IPS-NIHi7 (cell line): ENCODE measurements at regions not wholly inside any gene's neighbourhood (a gene's known extent, or its start where the extent isn't known, plus 50 kb on each side); places are given as distances from the start of the nearest gene placed in this dataset.
"Not testable (repeated sequence)": the region's sequence is repeated elsewhere in the genome, so short reads cannot be mapped to it uniquely, and the experiment has no call there.

Experiments
- DNase-seq: peaks from one replicate; pipeline ENCODE4 v3.0.0; 2012; ENCODE audit warnings: mixed read lengths; ENCODE audit errors: extremely low spot score

DNA sequence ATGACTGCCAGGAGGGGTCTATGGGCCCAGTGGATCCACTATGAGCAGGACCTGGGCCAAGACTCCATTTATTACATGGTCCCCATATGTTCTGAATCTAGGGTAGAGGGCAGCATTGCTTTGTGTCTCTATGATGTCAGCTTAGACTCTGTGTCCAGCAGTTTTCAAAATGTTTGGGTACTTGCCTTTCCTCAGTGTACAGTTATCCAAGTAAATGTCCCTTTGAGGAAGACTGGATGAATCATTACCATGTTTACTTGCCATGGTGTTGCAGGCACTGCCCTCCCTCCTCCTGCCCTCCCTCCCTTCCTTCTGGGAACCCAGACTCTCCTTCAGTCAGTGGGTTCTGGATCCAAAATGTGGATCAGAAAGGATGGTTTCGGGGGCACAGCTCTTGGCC is 108.6 kb downstream of the NRN1 start:
- no peak for DNase-seq

DNA sequence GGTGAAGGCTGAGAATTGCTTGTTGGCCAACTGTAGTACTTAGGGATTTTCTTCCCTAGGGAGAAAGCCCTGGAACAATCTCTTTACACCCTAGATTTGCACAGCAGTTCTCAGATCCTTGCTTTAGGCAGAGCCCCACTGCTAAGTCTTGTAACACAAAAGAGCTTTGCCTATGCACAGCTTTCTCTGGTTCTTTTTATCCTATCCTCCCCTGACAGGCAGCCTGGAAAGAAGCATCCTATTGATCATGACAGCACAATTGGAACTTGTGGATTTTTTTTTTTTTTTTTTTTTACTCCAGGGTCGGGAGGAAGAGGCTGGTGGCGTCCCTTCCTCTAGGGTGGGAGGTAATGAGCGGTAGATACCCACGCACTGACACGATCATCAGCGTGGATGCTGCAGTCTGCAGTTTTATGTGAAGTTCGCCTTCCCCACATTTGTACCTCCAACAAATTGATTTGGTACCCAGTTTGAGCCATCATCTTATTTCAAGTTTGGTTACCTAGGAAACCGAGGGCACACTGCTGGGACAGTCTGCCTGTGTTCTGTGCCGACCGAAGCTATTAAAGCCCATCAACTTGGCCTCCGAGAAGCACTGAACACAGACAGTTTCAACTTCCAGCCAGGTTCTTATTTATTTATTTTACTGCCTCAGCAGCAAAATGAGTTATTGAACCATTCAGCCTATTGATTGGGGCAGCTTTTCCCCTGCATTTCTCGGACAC is 110.1 kb downstream of the NRN1 start:
- DNase-seq = no peak

DNA sequence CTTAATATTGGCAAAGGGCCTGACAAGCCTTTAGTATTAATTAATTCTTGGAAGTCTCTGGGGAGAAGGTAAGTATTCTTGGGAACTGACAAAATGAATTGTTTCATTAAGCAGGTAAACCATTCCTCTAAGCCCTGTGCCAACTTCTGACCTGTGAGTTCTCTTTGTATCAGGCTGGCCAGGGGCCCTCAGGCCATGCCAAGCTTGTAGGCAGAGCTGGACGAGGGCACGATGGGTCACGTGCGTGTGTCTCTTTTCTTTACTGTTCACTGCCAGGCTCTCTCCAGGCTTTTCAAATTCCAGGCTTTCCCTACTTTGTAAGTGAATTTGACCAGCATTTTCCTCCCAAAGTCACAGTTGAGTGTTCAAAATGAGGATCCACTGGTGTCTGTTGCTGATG is 112.4 kb downstream of the NRN1 start:
- DNase-seq = no peak

DNA sequence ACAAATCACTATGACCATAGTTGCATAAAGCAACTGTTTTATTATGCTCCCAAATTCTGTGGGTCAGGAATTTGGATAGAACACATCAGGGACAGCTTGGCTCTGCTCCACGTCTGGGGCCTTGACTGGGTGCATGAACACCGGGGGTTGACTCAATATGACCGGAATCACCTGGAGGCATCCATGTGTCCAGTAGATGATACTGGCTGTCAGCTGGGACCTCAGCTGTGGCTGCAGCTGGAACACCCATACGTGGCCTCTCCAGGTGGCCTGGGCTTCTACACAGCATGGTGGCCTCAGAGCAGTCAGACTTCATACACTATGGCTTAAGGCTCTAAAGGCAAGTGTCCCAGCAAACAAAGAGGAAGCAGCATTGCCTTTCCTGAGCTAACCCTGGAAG is 113.4 kb downstream of the NRN1 start:
- no peak for DNase-seq

DNA sequence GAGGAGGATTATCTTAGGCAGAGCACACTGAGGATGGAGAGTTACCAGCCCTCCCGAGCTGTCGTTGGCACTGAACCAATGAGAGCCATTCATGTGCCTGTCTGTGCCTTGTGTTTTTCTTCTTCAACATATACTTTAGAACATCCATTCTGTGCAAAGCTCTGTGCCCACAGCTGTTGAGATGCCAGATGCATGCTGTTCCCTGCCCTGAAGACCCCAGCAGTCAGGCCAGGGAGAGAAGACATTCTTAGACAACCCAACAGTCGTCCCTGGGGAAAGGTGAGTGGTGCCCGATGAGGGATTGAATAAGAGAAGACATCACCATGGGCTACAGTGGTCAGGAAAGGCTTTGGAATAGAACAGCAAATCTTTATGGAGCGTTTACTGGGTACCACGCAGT is 114.1 kb downstream of the NRN1 start:
- DNase-seq = no peak

DNA sequence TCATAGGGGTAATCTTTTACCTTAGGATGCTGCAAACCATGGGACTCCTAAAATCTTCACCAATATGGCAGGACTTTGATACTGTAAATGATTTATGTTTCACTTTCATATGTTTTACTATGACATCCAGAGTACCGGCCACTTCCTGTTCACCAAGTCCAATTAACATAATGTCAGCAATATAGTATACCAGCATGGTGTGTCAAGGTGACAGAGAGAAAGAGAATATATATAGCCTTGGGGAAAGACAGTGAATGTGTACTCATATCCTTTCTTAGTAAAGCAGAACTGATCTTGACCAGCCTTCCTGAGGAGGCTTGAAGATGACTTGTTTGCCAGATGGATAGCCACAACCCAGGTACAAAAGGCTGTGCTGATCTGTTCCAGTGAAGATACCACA is 127.9 kb downstream of the NRN1 start:
- DNase-seq = no peak

DNA sequence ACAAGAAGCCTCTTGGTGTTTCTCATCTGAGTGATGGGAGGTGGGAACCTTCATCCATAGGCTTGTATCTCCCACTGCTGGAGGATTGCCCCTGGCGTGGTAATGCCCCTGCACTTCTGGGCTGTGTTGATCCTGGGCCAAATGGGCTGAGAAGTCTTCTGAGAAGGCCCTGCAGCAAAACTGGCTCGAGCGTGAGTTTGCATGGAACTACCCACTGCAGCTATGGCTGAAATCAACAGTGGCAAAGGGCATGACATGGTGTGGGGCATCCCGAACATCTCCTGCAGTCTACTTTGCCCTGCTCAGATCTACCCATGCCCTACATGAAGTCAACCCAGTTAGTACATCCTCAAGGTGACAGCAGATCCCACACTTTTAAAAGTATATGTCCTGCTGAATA is 130.6 kb downstream of the NRN1 start:
- no peak for DNase-seq

DNA sequence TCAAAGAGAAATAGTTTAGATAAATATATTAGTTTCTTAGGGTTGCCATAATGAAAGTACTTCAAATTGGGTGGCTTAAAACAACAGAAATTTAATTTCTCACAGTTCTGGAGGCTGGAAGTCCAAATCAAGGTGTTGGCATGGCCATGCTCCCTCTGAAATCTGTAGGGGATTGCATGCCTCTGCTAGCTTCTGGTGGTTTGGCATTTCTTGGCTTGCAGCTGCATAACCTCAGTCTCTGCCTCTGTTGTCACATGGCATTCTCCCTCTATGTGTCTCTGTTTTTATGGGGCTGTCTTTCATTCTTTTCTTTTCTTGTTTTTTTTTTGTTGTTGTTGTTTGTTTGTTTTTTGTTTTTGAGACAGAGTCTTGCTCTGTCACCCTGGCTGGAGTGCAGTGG is 132.7 kb downstream of the NRN1 start:
- DNase-seq = not testable (repeated sequence)

DNA sequence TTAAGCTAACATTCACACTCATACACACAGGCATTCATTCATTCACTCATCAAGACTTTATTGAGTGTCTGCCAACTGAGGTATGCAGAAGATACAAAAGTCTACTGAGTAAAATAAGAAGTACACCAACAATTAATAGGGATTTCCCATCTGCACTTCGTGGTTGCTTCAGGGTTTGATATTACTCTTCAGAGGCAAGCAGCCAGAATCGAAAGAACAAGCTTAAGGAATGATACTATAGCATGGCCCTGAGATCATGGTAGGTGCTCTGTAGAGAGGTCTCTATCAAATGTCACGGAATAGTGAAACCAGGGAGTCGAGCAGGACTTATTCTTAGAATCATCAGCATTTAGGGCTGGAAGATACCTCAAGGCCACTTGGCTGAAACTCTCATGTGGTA is 135.4 kb downstream of the NRN1 start:
- no peak for DNase-seq

DNA sequence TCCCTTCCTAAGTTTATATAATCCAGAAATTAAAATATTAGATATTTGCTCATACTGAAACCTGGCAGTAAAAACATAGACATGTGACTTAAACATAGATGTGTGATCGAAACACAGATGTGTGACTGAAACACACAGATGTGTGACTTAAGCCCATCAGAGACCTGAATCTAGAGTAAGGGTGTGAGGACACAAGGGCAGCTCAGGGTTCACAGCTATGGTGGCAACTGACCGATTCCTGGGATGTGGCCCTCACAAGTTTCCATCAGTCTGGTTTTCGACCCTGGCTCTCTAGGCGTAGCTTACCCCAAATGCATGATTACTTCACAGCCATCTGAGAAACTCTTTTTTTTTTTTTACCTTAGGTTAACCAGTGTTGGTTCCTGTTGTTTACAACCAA is 137.0 kb downstream of the NRN1 start:
- no peak for DNase-seq

DNA sequence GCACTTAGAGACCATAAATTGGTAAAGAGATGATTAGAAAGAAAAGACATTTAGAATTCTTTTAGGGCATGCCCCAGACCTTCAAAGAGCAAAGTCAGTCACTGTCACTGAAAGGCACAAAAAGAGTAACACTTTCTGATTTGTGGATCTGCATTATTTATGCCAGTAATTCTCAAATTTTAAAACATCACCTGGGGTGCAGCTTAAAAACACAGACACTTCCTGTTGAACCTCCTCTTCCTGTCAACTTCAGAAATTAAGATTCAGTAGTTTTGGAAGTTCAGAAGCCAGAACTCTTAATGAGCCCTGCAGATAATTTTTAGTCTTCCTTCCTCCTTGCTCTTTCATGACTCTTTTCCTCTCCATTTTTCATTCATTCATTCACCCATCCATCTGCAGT is 137.5 kb downstream of the NRN1 start:
- DNase-seq = no peak

DNA sequence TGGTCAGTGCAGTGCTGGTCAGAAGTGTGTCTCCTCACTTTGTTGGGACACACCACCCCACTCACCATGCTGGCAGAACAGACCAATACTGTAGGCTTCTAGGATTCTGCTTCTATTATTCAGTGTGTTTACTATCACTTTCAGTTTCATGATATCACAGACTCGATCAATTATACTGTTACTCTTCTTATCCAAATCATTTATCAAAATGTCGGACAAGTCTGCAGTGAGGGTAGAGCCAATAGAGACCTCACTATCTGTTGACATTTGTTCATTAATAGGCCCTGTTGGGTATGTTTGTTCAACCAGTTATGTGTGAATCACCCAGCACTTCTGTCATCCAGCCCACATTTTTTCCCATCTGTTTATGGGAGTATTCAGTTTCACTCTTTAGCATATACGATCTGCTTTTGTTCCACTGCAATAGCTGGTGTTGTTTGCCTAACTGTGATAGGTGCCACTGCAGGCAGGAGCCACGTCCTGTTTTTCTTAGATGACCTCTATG is 140.1 kb downstream of the NRN1 start:
- no peak for DNase-seq

DNA sequence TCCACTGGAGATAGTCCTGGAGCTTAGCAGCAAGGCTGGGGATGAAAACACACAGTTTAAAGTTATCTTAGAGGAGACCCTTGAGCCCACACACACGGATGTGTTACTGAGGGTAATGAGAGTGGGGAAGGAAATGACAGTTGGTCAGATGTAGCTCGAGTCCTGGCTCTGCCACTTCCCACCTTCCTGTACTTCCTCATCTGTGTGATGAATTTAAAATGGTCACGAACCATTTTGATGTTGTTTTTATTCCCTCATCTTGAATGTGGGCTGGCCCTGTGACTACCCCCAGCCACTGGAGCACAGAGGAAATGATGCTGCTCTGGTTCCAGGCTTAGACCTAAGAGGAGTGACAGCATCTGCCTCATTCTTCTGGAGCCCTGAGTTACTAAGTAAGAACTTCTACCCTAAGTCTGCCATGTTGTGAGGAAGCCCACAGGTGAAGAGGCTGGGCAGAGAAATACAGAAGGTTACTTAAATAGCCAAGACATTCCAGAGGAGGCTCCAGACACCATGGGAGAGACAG is 141.2 kb downstream of the NRN1 start:
- DNase-seq = no peak

DNA sequence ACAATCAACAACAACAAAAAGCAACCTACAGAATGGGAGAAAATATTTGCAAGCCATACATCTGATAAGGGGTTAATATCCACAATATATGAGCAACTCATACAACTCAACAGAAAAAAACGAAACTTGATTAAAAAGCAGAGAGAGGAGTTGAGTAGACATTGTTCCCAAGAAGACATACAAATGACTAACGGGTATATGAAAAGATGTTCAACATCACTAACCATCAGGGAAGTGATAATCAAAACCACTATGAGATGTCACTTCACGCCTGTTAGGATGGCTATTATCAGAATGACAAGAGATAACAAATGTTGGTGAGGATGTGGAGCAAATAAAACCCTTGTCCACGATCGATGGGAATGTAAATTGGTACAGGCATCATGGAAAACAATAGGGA is 145.9 kb downstream of the NRN1 start:
- no peak for DNase-seq

DNA sequence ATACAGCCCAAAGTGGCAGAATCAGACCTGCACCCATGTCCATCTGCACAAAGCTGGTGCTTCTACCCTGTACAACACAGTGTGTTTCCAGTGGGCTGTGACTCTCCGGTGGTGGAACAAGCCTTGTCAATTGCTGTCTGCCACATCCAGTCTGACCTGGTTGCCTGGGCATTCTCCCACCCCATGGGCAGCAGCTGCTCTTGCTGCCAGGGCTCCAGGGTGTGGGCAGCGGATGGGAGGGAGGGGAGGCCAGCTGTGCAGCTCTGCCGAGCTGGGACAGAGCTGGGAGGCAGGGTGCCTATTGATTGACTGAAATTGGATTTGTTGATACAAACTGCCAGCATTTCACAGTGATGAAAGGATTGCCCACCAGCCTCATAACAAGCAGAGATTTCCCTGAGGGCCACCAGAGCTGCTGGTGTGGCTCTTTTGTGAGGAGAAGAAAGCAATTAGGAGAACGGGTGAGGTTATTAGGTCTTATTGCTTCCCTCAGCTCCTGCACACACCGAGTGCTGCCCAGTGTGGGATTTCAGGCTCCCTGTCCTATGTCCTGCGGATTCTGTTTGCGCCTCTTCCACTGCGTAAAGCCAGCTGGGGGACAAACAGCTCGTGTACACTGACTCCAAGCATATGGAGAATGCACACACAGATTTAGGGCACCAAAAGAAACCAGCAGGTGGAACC is 150.8 kb downstream of the NRN1 start:
- DNase-seq = no peak

DNA sequence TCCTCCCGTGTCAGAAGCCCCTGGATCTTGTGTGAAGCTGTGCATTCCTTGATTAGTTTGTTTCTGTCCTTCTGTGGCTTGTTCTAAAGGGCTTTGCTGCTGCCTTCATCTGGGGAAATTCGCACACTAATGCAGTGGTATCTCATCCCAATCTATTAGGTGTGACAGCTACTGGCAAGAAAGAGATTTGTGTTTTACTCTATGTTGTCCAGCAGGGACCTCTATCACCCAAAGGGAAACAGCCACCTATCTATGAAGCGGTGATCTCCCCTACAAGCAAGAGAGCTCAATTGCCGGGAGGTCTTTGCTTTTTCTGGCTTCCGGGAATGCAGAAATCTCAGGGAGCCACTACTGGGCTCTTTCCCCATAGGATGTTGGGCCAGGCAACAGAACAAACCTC is 151.8 kb downstream of the NRN1 start:
- DNase-seq = no peak

DNA sequence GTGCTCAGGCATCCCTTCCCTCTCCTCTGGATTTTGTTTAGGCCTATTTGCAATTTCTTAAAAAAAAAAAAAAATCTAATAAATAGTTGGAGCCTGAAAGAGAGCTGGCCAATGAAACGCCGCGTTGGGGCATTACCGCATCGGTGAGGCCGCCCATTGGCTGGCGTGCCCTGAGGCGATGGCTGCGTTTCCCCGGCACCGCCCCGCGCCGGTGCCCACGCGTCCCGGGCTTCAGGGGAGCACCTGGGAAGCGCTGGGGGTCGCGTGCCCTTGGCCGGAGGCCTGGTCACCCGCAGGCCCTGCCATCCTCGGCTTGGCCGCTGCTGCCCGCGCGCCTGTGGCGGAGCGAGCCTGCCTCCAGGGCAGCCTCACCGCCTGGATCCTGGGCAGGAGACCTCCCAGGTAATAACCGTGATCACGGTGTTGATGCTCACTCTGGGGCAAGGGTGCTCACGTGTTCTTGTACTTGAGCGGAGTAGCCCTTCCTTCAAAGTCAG is 155.4 kb downstream of the NRN1 start:
- peak; percentile 89 for DNase-seq

DNA sequence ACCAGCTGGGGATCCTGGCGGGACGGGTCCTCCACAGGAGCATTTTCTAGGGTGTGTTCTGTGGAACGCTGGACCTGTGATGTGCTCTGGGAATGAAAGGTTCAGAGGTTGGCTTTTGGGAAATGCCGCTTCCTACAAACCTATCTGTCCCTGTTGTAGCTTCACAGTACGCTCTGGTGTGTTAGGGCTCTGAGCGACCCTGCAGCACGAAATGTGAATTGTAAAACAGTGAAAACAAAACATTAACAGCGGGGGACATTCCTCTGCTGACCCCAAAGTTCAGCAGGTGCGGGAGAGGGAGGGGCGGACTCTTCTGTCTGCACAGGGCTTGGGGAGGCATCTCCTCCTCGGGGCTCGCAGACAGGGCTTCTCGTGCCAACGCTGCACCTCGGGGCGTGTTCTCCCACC is 155.9 kb downstream of the NRN1 start:
- peak; percentile 77 for DNase-seq

DNA sequence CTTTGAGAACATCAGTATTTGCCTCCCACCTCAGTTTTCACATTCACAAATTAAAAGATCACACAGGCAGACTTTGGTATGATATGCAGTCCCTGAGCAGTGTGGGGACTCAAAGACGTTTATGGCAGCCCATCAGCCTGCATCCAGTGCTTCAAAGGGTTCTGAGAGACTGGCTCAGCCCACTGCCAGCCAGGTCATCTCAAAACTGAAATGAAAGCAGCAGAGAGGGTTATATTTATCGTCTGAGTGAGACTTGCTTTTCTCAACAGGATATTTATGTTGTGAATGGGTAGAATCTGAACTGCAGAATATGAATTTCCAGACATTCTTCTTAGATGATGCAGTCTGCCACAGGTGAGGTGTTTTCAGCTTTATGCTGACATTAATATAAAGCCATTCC is 159.8 kb downstream of the NRN1 start:
- DNase-seq = no peak

DNA sequence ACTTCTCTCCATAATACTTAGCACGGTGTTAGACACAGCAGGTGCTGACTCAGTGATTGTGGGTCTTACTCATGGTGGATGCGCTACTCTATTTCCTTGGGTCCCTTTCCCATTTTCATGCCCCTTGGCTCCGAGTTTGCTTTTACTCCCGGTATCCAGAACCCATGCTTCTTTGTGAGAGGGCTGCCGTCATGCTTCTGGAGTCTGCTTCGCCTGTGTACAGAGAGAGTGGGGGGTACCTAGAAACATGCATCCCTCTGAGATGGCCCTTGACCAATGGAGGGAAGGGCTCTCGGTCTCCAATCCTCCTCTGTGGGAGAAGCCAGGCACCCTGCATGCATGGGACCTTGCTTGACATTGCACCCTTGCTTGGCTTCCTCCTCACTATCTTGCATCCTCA is 160.4 kb downstream of the NRN1 start:
- DNase-seq = no peak

DNA sequence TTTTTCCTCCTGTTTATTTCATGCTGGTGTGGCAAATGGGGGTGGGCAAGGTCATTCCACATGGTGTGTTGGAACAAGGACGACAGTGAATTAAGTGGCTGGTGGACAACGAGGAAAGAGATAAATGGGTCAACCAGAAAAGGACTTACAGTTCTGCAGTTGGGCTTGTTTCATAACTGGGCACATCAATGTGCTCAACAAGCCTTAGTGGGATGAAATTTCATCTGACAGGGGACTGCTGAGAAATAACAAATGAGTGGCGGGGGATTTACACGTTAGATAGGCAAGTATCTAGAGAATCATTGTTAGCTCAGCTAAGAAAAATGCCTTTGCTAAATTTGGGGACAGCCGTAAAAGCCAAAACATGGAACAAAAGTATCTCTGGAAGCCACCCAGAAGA is 163.6 kb downstream of the NRN1 start:
- no peak for DNase-seq

DNA sequence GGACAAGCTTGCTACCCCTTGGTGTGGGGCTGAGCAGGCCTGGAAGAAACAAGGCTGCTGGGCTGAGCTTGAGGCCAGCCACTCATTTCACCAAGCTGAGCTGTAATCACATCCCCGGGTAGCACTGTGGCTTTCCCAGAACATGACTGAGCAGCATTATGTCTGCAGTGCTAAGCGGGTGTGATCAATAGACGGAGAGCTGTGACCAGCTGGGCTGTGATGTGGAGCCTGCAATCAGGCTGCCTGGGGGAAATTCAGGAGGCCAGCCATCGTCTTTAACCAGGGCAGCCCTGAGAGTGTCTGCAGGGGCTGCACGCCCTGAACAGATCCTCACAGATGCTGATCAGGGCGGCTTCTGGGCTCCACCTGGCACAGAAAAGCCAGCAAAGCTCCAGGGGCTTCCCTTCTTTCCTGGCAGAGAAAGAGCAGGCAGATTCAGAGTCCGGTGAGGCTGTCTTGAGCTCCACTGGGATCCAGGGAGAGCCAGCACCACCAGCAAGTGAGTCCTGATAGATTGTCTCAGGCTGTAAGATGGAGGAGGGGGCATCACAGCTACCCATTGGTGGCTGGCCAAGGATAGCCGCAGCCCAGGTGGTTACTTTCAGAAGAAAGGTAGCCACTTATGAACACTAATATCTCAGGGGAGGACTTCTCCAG is 165.9 kb downstream of the NRN1 start:
- no peak for DNase-seq
